Trophoblast cell (in vitro differentiated cells and primary cell): ENCODE measurements at regions not wholly inside any gene's neighbourhood (a gene's known extent, or its start where the extent isn't known, plus 50 kb on each side); places are given as distances from the start of the nearest gene placed in this dataset.

Experiments used
- DNase-seq, 2 donors: peaks; one replicate each; pipeline ENCODE4 v3.0.0-alpha.2; 2016
- H2AFZ ChIP-seq: 2 replicates; pipeline ENCODE4 v1.6.1; 2013; ENCODE audit warnings: low read length, moderate library complexity, mild to moderate bottlenecking; ENCODE audit not compliant: insufficient read depth, poor library complexity
- H2AK5ac ChIP-seq: 2 replicates; pipeline ENCODE4 v1.6.1; 2013; ENCODE audit warnings: mild to moderate bottlenecking, low read length
- H2BK120ac ChIP-seq: 2 replicates; pipeline ENCODE4 v1.6.1; 2013; ENCODE audit warnings: low read length, mild to moderate bottlenecking, moderate library complexity; ENCODE audit not compliant: insufficient read depth, poor library complexity
- H2BK12ac ChIP-seq: 2 replicates; pipeline ENCODE4 v1.6.1; 2013; ENCODE audit warnings: mild to moderate bottlenecking, low read length, moderate library complexity
- H2BK5ac ChIP-seq: 2 replicates; pipeline ENCODE4 v1.6.1; 2013; ENCODE audit warnings: low read length, low read depth, moderate library complexity, mild to moderate bottlenecking; ENCODE audit not compliant: poor library complexity
- H3K14ac ChIP-seq: 2 replicates; pipeline ENCODE4 v1.6.1; 2013; ENCODE audit warnings: mild to moderate bottlenecking, low read length
- H3K18ac ChIP-seq: 2 replicates; pipeline ENCODE4 v1.6.1; 2013; ENCODE audit warnings: mild to moderate bottlenecking, low read length
- H3K23ac ChIP-seq: 2 replicates; pipeline ENCODE4 v1.6.1; 2013; ENCODE audit warnings: low read length
- H3K27ac ChIP-seq: 2 replicates; pipeline ENCODE4 v1.5.1; 2013; ENCODE audit warnings: low read depth, mild to moderate bottlenecking, inconsistent platforms, low read length, moderate library complexity
- H3K27me3 ChIP-seq: 2 replicates; pipeline ENCODE4 v1.6.1; 2013; ENCODE audit warnings: inconsistent platforms, mild to moderate bottlenecking, low read length, moderate library complexity; ENCODE audit not compliant: insufficient read depth
- H3K36me3 ChIP-seq, 2 experiments: 1 replicate in 1 of 2; 2 replicates in 1 of 2; pipeline ENCODE4 v1.6.1; 2013; ENCODE audit warnings: low read length in 2 of 2, mild to moderate bottlenecking in 2 of 2, moderate library complexity in 1 of 2; ENCODE audit not compliant: insufficient read depth in 2 of 2, control insufficient read depth in 1 of 2
- H3K4ac ChIP-seq: 2 replicates; pipeline ENCODE4 v1.6.1; 2013; ENCODE audit warnings: low read depth, mild to moderate bottlenecking, low read length, moderate library complexity
- H3K4me1 ChIP-seq, 2 experiments: 1 replicate in 1 of 2; 2 replicates in 1 of 2; pipeline ENCODE4 v1.6.1; 2013; ENCODE audit warnings: low read length in 2 of 2, mild to moderate bottlenecking in 2 of 2, moderate library complexity in 1 of 2; ENCODE audit not compliant: insufficient read depth in 2 of 2, control insufficient read depth in 1 of 2
- H3K4me2 ChIP-seq: 2 replicates; pipeline ENCODE4 v1.6.1; 2013; ENCODE audit warnings: inconsistent platforms, mild to moderate bottlenecking, low read length, moderate library complexity
- H3K4me3 ChIP-seq: 2 replicates; pipeline ENCODE4 v1.5.1; 2013; ENCODE audit warnings: mild to moderate bottlenecking, low read depth, low read length, inconsistent platforms
- H3K79me1 ChIP-seq: one replicate; pipeline ENCODE4 v1.6.1; 2013; ENCODE audit warnings: low read length
- H3K79me2 ChIP-seq: 2 replicates; pipeline ENCODE4 v1.6.1; 2013; ENCODE audit warnings: low read length, mild to moderate bottlenecking; ENCODE audit not compliant: control insufficient read depth, insufficient read depth, poor library complexity
- H3K9ac ChIP-seq: 2 replicates; pipeline ENCODE4 v1.6.1; 2013; ENCODE audit warnings: mild to moderate bottlenecking, low read length
- H3K9me3 ChIP-seq: 2 replicates; pipeline ENCODE4 v1.6.1; 2013; ENCODE audit warnings: low read depth, mild to moderate bottlenecking, control low read depth, inconsistent platforms, low read length; ENCODE audit not compliant: insufficient read depth
- H4K12ac ChIP-seq: 2 replicates; pipeline ENCODE4 v1.6.1; 2013; ENCODE audit warnings: low read depth, mild to moderate bottlenecking, low read length, moderate library complexity
- H4K8ac ChIP-seq: 2 replicates; pipeline ENCODE4 v1.6.1; 2013; ENCODE audit warnings: low read depth, mild to moderate bottlenecking, low read length, moderate library complexity
- H4K91ac ChIP-seq: one replicate; pipeline ENCODE4 v1.6.1; 2013; ENCODE audit warnings: low read depth, mild to moderate bottlenecking, low read length, moderate library complexity
- WGBS: extraction: QIAGEN DNeasy Blood & Tissue Kit; methylation state at CpG from one replicate; pipeline ENCODE4 v1.1.7; 2013; ENCODE audit warnings: missing lambda C conversion rate; ENCODE audit not compliant: insufficient read length, insufficient coverage; ENCODE audit errors: extremely low coverage; 5-methylcytosine and 5-hydroxymethylcytosine counted together

DNA sequence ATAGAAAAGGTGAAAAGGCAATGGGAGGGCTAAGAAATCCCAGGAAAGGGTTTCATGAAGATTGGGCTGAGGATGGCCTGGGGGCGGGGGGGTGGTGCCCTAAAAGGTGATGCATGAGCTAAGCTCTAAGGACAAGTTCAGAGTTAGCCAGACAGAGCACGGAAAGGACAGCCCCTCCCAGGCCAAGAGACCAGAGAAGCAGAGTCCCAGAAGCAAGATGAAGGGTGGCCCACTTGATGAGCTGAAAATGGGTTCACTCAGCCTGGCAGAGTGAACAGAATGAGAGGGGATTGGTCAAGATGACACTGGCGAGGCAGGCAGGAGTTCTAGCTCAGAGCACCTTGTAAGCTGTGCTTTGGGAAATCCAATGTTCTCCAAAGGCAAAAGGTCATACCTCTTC, 89.4 kb upstream of the GPR26 start:
- Histone ChIP-seq H3K4ac (no peak overlapping the region), H3K4me3 (no peak overlapping the region), H3K27me3 (no peaks in the 10 kb centered on the region), H3K23ac (no peak overlapping the region), H3K4me2 (no peak overlapping the region), H3K36me3 (no peaks in the 10 kb centered on the region), H2AK5ac (no peak overlapping the region), H2BK12ac (no peak overlapping the region), H3K27ac (no peak overlapping the region), H3K9ac (no peak overlapping the region), H2BK5ac (no peak overlapping the region), H3K14ac (no peak overlapping the region), H4K8ac (no peak overlapping the region), H3K79me1 (no peaks in the 10 kb centered on the region), H4K12ac (no peak overlapping the region), H3K4me1 (no peaks in the 10 kb centered on the region), H3K79me2 (no peaks in the 10 kb centered on the region), H3K18ac (no peak overlapping the region), H4K91ac (no peak overlapping the region), H3K9me3 (no peaks in the 10 kb centered on the region), H2AFZ (no peak overlapping the region), H2BK120ac (no peak overlapping the region)
- no CpG with 5 or more reads among the region's 3 CpGs for WGBS
- DNase-seq, result no peak

DNA sequence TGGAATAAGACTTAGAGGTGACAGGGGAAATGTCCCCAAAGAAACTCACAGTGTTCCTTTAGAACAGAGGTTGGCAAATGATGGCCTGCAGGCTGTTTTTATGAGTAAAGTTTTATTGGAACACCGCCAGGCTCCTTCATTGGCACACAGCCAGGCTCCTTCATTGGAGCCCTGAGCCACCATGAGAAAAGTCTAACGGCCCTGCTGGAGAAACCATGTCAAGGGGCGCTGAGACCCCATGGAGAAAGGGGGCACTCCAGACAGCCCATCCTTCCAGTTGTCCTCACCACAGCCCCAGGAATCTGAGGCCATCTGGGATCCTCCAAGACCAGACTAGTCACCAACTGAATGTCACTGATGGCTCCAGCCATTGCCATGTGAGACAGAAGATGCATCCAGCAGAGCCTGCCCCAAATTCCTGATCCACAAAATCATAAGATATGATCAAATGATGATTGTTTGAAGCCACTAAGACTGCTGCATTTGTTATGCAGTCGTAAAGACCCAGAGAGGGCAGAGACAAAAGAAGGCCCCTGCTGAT, 88.2 kb upstream of the GPR26 start:
- no peak overlapping the region for H2BK120ac ChIP-seq
- no peaks in the 10 kb centered on the region for H3K79me2 ChIP-seq
- H3K36me3 ChIP-seq, result no peaks in the 10 kb centered on the region
- no peak overlapping the region for H2AK5ac ChIP-seq
- no peak overlapping the region for H3K23ac ChIP-seq
- no peak overlapping the region for H3K4me2 ChIP-seq
- no peak for DNase-seq
- no peak overlapping the region for H3K4ac ChIP-seq
- H3K79me1 ChIP-seq, result no peaks in the 10 kb centered on the region
- no peak overlapping the region for H3K9ac ChIP-seq
- no peak overlapping the region for H3K27ac ChIP-seq
- no peak overlapping the region for H2BK5ac ChIP-seq
- no CpG with 5 or more reads among the region's 4 CpGs for WGBS
- no peak overlapping the region for H3K14ac ChIP-seq
- no peak overlapping the region for H3K4me3 ChIP-seq
- no peaks in the 10 kb centered on the region for H3K4me1 ChIP-seq
- no peaks in the 10 kb centered on the region for H3K9me3 ChIP-seq
- H4K91ac ChIP-seq, result no peak overlapping the region
- no peak overlapping the region for H2BK12ac ChIP-seq
- no peak overlapping the region for H4K12ac ChIP-seq
- H3K27me3 ChIP-seq, result no peaks in the 10 kb centered on the region
- H2AFZ ChIP-seq, result no peak overlapping the region
- no peak overlapping the region for H3K18ac ChIP-seq
- no peak overlapping the region for H4K8ac ChIP-seq

DNA sequence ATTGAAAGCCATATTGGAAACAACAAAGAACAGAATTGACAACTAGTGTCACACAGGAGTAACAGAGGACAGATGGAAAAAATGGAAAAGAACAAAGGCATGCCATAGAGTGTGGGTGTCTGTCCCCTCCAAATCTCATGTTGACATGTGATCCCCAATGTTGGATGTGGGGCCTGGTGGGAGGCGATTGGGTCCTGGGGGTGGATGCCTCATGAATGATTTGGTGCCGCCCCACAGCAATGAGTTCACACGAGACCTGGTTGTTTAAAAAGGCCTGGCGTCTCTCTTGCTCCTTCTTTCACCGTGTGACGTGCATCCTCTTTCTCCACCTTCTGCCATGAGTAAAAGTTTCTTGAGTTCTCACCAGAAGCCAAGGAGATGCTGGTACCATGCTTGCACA, 87.4 kb upstream of the GPR26 start:
- no peak overlapping the region for H3K27ac ChIP-seq
- no peak overlapping the region for H3K18ac ChIP-seq
- H3K79me2 ChIP-seq, result no peaks in the 10 kb centered on the region
- no peak for DNase-seq
- H3K27me3 ChIP-seq, result no peaks in the 10 kb centered on the region
- no CpG with 5 or more reads among the region's 6 CpGs for WGBS
- no peak overlapping the region for H3K23ac ChIP-seq
- no peak overlapping the region for H3K9ac ChIP-seq
- no peak overlapping the region for H3K4me3 ChIP-seq
- no peak overlapping the region for H3K14ac ChIP-seq
- H3K4me2 ChIP-seq, result no peak overlapping the region
- H3K4ac ChIP-seq, result no peak overlapping the region
- no peaks in the 10 kb centered on the region for H3K9me3 ChIP-seq
- H3K4me1 ChIP-seq, result no peaks in the 10 kb centered on the region
- H2BK12ac ChIP-seq, result no peak overlapping the region
- H4K8ac ChIP-seq, result no peak overlapping the region
- H2AFZ ChIP-seq, result no peak overlapping the region
- H2BK120ac ChIP-seq, result no peak overlapping the region
- no peak overlapping the region for H2AK5ac ChIP-seq
- no peak overlapping the region for H4K12ac ChIP-seq
- no peak overlapping the region for H2BK5ac ChIP-seq
- no peak overlapping the region for H4K91ac ChIP-seq
- no peaks in the 10 kb centered on the region for H3K79me1 ChIP-seq
- H3K36me3 ChIP-seq, result no peaks in the 10 kb centered on the region

DNA sequence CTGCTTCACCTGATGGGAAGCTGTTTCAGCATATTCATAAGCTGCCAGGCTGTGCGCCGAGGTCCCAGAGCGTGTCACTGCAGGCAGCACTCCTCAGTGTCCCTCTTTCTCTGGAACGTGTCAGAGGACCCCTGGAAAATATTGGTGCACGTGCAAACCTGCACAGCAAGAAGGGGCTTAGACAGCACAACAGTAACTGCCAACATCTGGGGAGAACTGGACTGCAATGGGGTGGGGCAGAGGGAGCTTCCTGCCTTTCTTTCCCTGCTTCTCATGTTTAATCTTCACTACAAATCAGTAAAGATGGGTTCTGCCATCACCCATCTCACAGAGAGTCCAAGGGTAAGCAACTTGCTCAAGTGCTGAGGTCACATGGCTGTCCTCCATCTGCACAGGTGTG, 86.5 kb upstream of the GPR26 start:
- Histone ChIP-seq H3K9me3 (no peaks in the 10 kb centered on the region), H3K27me3 (no peaks in the 10 kb centered on the region), H3K9ac (no peak overlapping the region), H3K27ac (no peak overlapping the region), H3K4me1 (peaks cover 2 to 6% of the 10 kb centered on the region in 2 experiments), H3K36me3 (no peaks in the 10 kb centered on the region), H3K4me3 (no peak overlapping the region), H4K8ac (no peak overlapping the region), H4K12ac (no peak overlapping the region), H3K18ac (no peak overlapping the region), H3K23ac (no peak overlapping the region), H3K79me1 (no peaks in the 10 kb centered on the region), H2AK5ac (no peak overlapping the region), H2BK120ac (no peak overlapping the region), H4K91ac (no peak overlapping the region), H2BK5ac (no peak overlapping the region), H2BK12ac (no peak overlapping the region), H3K14ac (no peak overlapping the region), H3K4ac (no peak overlapping the region), H3K79me2 (no peaks in the 10 kb centered on the region), H2AFZ (no peak overlapping the region), H3K4me2 (no peak overlapping the region)
- no peak for DNase-seq
- no CpG with 5 or more reads among the region's 5 CpGs for WGBS
